Suprapubic skin (tissue), 4 donors: ENCODE measurements at regions not wholly inside any gene's neighbourhood (a gene's known extent, or its start where the extent isn't known, plus 50 kb on each side); places are given as distances from the start of the nearest gene placed in this dataset.

ENCODE experiments used
- DNase-seq, 2 donors: peaks; one replicate each; pipeline ENCODE4 v3.0.0-alpha.2; 2019; ENCODE audit warnings: low spot score in 2 of 2
- H3K27ac ChIP-seq: fragments of 200-600 bp; sonication (generic); one replicate; pipeline ENCODE4 v1.5.1; 2019
- H3K27me3 ChIP-seq: fragments of 200-600 bp; sonication (generic); one replicate; pipeline ENCODE4 v1.5.1; 2019
- H3K36me3 ChIP-seq: fragments of 200-600 bp; sonication (generic); one replicate; pipeline ENCODE4 v1.5.1; 2019
- H3K4me1 ChIP-seq: fragments of 200-600 bp; sonication (generic); one replicate; pipeline ENCODE4 v1.5.1; 2019
- H3K4me3 ChIP-seq: fragments of 200-600 bp; sonication (generic); one replicate; pipeline ENCODE4 v1.5.1; 2019; ENCODE audit warnings: mild to moderate bottlenecking
- H3K9me3 ChIP-seq: fragments of 200-600 bp; sonication (generic); one replicate; pipeline ENCODE4 v1.5.1; 2019
- EP300 ChIP-seq: sonication (generic); formaldehyde crosslinking; IDR thresholded peaks from one replicate; pipeline ENCODE4 v1.6.1; 2017; ENCODE audit warnings: antibody characterized with exemption
- POLR2A ChIP-seq, 2 donors: fragments of 450-650 bp; IDR thresholded peaks; one replicate each; pipeline ENCODE4 v1.6.1; 2017; ENCODE audit warnings: antibody characterized with exemption in 2 of 2, mild to moderate bottlenecking in 2 of 2, moderate library complexity in 2 of 2
- POLR2AphosphoS5 ChIP-seq, 3 donors: sonication (generic); formaldehyde crosslinking; IDR thresholded peaks; one replicate each; pipeline ENCODE4 v1.6.1; 2017; ENCODE audit warnings: antibody characterized with exemption in 3 of 3
- WGBS: methylation state at CpG from one replicate; pipeline ENCODE4 v1.1.5; 2018; 5-methylcytosine and 5-hydroxymethylcytosine counted together
- TF ChIP-seq, protein P1 (sequence below), 2 donors: fragments of 200-600 bp in 1 of 2; fragments of 450-650 bp in 1 of 2; sonication (generic) in 1 of 2; IDR thresholded peaks; one replicate each; pipeline ENCODE4 v1.5.1; 2016 to 2019; ENCODE audit warnings: antibody characterized with exemption in 2 of 2, mild to moderate bottlenecking in 1 of 2, moderate library complexity in 1 of 2

DNA sequence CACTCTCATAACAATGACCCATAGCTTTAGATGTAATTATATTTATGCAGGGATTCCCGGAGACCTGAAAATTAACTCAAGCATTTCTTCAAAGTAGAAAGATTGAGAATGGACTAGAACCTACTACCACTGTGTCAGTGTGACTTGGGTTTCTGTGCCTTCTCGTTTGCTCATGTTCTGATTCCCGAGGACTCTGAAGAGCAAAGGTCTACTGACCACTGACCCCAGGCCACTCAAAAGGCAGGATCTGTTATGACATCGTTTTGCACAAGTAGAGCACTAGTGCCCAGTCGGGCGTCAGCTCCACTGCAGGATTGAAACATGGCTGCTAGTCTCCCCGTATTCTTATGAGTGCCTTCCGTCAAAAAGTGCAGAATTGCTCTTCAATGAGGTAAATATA, 53.8 kb upstream of the DHRS4 start:
- WGBS = 91% methylated on average over 8 of the region's 8 CpGs

DNA sequence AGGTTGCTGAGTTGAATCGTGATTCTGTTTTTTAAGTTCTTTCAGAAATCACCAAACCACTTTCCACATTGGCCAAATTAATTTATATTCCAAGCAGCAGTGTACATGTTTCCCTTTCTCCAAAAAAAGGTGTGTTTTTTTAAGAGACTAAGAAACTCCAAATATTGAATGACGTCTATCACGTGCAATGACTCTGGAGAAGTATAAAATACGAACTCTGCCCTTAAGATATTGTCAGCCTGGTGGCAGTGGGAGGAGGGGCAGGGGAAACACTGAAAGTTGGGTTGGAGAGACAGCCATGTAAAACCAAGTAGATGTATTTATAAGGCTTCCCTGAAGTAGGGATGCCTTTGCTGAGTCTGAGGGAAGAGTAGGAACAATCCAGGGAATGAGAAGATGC, 50.1 kb upstream of the DHRS4 start:
- no peaks in the 10 kb centered on the region for H3K9me3 ChIP-seq
- no peaks in the 10 kb centered on the region for H3K27me3 ChIP-seq
- H3K36me3 ChIP-seq = no peaks in the 10 kb centered on the region
- H3K4me1 ChIP-seq = no peaks in the 10 kb centered on the region
- 74% methylated on average over 4 of the region's 4 CpGs for WGBS
- no peak overlapping the region for H3K4me3 ChIP-seq
- H3K27ac ChIP-seq = no peak overlapping the region
- DNase-seq = no peak
- no peak for TF ChIP-seq POLR2AphosphoS5 (IDR thresholded peaks at IDR 0.05)
- no peak for TF ChIP-seq EP300
- TF ChIP-seq POLR2A (IDR thresholded peaks at IDR 0.05) = no peak
- TF ChIP-seq, protein P1, sequence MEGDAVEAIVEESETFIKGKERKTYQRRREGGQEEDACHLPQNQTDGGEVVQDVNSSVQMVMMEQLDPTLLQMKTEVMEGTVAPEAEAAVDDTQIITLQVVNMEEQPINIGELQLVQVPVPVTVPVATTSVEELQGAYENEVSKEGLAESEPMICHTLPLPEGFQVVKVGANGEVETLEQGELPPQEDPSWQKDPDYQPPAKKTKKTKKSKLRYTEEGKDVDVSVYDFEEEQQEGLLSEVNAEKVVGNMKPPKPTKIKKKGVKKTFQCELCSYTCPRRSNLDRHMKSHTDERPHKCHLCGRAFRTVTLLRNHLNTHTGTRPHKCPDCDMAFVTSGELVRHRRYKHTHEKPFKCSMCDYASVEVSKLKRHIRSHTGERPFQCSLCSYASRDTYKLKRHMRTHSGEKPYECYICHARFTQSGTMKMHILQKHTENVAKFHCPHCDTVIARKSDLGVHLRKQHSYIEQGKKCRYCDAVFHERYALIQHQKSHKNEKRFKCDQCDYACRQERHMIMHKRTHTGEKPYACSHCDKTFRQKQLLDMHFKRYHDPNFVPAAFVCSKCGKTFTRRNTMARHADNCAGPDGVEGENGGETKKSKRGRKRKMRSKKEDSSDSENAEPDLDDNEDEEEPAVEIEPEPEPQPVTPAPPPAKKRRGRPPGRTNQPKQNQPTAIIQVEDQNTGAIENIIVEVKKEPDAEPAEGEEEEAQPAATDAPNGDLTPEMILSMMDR (IDR thresholded peaks at IDR 0.05) = no peak

More for the DNA sequence above, 53.8 kb upstream of the DHRS4 start:
- H3K27ac ChIP-seq = no peak overlapping the region
- no peaks in the 10 kb centered on the region for H3K9me3 ChIP-seq
- H3K27me3 ChIP-seq = no peaks in the 10 kb centered on the region
- TF ChIP-seq, protein P1 (IDR thresholded peaks at IDR 0.05) = no peak
- no peak for TF ChIP-seq POLR2A (IDR thresholded peaks at IDR 0.05)
- TF ChIP-seq EP300 = no peak
- TF ChIP-seq POLR2AphosphoS5 (IDR thresholded peaks at IDR 0.05) = no peak
- H3K4me3 ChIP-seq = no peak overlapping the region
- no peak for DNase-seq
- H3K36me3 ChIP-seq = no peaks in the 10 kb centered on the region
- no peaks in the 10 kb centered on the region for H3K4me1 ChIP-seq
